ENCODE measurements at regions not wholly inside any gene's neighbourhood (a gene's known extent, or its start where the extent isn't known, plus 50 kb on each side); places are given as distances from the start of the nearest gene placed in this dataset.

DNA sequence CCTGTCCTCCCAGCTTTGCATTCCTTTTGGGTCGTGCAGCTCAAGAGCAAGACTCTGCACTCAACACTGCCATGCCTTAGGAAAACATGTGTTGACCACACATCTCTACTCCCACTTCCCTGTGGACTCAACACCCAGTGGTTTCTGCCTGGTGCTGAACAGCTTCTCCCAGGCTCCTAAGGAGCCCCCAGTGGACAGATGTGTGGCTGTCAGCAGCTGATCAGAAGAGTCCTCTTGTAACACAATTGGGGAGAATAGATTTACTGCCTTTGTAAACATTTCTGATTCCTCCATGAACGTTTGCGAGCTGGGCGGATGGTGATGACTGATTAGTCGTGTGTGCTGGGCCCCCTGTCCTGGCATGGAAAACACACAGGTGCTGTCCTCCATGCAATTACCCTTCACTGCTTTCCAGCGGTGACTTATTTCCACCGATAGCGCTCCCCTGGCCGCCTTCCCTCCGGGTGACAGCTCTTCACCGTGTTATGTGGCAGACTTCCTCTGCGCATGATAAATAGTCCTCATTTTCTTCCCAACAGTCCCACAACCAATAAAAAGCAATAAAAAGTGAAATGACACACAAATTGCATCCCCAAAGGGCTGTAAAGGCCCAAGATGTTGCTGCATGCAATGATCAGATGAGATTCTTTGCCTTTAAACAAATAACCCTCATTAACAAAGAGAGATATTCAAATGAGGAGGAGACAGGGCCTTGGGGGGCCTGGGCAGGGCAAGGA lies 249.4 kb upstream of the AJAP1 start:
- peak; percentile 60 for DNase-seq

- DNase-seq: no peak
Observed at GRCh38 chr1:4407851-4408250, 246.6 kb upstream of the AJAP1 start.

GRCh38 chr1:4408380-4408779 lies 246.0 kb upstream of the AJAP1 start:
- DNase-seq: peak; percentile 64

- DNase-seq: no peak
Observed at GRCh38 chr1:4411862-4412261, 242.5 kb upstream of the AJAP1 start.

DNA sequence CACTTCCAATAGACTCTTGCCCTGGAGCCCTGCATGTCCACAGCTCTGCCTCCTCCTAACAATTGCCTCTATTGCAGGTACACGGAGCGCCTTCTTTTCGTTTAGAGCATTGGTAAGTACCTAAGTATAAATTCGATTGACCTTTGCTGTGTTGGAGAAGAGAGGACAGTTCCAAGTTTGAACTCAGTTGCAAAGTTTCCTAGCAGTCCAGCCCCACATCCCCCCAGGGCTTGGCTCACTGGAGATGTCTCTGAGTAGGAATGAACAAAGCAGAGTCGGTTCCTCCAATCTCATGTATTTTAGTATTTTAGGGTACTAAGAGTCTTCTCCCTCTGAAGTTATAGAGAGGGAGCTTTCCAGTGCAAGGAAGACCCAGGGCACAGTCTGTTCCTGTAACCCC lies 238.9 kb upstream of the AJAP1 start:
- no peak for DNase-seq

GRCh38 chr1:4416189-4416588 lies 238.2 kb upstream of the AJAP1 start:
- DNase-seq: no peak

- no peak for DNase-seq
Observed at GRCh38 chr1:4418021-4418420, 236.4 kb upstream of the AJAP1 start.

- no peak for DNase-seq
Observed at GRCh38 chr1:4421986-4422385, 232.4 kb upstream of the AJAP1 start.

GRCh38 chr1:4422504-4423289 lies 231.7 kb upstream of the AJAP1 start:
- no peak for DNase-seq

DNA sequence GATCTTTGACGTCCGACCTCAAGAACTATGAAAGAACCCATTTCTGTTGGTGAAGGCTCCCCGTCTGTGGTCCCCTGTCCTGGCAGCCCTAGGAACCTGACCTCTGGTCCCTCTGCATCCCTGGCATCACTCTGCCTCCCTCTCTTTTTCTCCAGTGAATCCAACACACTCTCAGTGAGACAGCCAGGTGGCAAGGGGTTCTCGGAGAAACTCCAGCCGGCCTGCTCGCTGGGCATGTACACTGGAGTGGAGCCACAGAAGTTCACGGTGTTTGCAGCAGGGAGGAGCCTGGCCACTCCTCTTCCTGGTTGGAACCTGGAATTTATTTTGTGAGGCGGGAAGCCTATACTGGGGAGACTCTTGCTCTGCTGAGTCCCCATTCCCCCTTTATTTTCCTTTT lies 230.2 kb upstream of the AJAP1 start:
- no peak for DNase-seq

- DNase-seq: no peak
Observed at GRCh38 chr1:4424766-4425165, 229.6 kb upstream of the AJAP1 start.

GRCh38 chr1:4425892-4426291 lies 228.5 kb upstream of the AJAP1 start:
- no peak for DNase-seq

GRCh38 chr1:4428711-4429110 lies 225.7 kb upstream of the AJAP1 start:
- no peak for DNase-seq

DNA sequence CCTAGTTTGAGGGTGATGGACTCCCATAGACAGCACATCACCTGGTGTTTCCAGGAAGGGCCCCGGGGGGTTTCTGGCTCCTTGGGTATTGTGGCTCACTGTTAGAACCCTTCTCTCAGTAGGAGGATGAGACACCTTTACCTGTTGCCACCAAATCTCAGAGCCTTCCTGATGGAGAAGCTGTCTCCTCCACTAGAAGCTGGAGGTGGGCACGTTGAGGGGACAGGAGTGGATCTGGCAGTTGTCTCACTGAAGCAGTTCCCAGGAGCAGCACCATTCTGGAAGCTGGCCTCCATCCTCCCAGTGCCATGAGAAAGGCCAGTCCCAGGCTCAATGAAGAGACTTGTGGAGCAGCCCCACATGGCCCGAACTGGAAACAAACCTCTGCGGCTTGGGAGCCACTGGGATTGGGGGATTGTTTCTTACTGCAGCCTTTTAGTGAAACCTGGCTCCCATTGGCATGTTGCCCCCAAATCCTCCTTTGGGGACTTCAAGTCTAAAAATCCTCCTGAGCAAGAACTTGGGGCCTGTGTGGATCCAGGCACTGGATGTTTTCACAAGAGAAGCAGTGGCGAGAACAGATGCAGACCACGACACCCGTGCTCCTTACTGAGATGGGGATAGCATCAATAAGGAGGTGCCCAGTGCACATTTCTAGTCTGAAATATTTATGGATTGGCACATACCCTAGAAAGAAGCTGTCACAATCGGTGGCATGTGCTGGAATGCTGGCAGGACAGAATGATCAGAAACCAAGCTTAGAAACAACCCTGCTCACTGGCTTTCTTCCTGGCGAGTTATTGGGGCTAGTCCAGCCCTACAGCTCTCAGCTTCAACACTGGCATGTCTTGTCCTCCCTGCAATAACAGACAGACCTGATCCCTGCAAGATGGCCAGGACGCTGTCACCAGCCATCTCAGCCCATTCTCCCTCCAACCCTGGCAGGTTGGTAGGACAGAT lies 223.7 kb upstream of the AJAP1 start:
- no peak for DNase-seq

DNA sequence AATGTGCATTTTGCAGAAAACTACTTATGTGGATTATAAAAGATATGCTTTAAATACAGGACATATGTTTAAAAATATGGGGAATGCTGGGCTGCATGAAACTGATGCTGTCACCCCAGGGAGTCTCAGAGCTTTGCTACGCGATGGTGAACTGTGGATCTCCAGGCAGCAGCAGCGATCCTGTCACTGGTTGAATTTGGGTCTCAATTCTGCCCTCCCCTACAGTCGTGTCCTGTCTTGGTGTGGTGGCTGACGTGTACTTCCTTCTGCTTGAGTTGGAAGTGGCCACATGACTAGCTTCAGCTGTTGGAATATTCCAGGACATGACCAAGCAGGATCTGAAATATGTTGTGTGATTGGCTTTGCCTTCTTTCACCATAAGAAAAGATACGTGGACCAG lies 222.9 kb upstream of the AJAP1 start:
- DNase-seq: no peak

DNA sequence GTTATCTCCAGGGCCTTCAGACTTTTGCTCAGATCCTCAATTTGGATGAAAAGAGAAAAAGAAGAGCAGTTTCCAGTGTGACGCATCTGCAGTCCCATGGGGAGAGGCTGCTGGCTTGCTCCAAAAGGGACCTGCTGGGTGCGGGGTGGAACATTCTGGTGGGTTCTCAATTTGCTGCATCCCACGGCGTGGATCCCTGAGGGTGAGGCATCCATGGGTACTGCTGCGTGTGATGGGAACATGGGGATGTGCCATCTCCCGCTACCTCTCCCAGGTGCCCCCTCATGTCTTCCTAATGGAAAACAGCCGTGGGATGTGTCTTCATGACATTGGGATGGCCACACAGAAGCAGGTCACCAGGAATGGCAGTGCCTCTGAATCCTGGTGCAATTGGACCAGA lies 221.3 kb upstream of the AJAP1 start:
- no peak for DNase-seq

GRCh38 chr1:4444086-4444485 lies 210.3 kb upstream of the AJAP1 start:
- DNase-seq: no peak

DNA sequence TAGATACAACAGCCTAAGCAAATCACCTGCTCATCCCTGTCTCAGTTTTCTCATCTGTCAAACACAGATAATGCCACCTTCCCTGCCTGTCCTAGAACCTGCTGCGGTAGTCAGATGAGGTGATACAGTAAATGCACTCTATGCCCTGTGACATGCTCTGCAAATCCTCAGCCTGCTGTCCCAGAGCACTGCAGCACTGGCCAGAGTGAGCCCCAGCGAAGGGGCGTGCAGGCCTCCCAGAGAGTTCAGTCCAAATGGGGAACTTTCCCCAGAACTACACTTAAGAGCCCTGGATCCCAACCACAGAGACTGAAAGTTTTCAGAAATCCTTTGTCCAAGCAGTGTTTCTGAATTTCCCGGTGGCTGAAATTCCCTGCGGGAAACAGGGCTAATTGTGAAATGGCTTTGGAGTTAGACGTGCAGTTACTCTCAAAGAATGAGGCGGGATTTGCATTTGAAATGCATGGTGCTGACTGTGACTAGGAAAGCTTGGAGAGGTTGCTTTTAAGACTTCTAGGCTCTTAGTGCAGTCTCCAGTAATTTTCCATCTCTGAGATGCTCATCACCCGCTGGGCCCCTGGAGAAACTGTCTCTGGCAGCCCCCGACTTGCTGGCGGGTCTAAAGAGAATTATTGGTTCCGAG lies 206.5 kb upstream of the AJAP1 start:
- no peak for DNase-seq

GRCh38 chr1:4449972-4450371 lies 204.4 kb upstream of the AJAP1 start:
- no peak for DNase-seq

DNA sequence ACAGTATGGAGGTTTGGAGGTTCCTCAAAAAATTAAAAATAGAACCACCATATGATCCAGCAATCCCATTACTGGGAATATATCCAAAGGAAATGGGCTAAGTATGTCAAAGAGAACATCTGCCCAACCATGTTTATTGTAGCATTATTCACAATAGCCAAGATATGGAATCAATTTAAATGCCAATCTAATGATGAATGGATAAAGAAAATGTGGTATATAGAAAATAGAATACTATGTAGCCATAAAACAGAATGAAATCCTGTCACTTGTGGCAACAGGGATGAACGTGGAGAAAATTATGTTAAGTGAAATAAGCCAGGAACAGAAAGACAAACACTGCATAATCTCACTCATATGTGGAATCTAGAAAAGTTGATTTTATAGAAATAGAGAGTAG lies 201.7 kb upstream of the AJAP1 start:
- no peak for DNase-seq

DNA sequence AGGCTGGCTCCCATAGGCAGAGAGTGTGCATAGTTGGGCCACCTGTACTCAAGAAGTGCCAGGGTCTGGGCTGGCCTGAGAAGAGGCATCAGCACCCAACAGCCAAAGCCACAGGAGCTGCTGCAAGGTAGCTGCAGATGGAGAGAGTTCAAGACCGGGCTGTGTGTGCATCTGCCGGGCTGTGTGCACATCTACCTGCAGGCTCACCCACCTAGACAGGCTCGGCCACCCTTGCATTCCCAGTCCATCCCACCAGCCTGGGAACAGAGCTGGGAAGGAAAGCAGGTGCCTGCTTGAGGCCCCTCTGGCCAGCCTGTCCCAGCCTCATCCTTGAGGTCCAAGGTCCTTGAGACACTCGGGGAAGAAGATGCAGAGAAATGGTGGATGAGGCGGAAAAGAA lies 194.4 kb upstream of the AJAP1 start:
- DNase-seq: no peak

- DNase-seq: no peak
Observed at GRCh38 chr1:4460651-4461050, 193.8 kb upstream of the AJAP1 start.

DNA sequence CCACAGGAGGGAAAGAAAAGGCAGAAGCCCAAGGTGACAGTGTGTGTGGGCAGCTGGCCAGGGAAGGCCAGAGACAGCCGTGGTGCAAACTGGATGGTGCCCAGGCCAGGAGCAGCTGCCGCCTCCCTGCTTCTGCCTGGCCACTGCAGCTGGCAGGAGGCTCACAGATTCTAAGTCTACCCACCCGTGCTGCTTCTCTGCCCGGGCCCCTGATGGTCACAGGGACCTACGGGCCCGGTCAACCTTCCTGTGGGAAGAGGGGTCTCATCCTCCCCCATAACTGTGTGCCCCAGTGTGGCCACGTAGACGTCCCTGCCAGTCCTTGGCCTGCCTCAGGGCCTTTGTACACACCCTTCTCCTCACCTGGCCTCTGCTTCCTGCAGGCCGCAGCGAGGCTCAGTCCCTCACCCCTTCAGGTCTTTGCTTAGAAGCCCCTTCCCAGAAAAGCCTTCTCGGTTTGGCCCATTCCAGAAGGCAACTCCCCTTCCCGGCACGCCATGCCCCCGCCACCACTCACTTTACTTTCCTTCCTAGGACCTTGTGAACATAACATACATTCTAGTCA lies 192.6 kb upstream of the AJAP1 start:
- no peak for DNase-seq

Measured in NCI-H510A treated with DMSO at 0.1 percent for 48 hours (cell line).